ENCODE measurements at regions not wholly inside any gene's neighbourhood (a gene's known extent, or its start where the extent isn't known, plus 50 kb on each side); places are given as distances from the start of the nearest gene placed in this dataset.

DNA sequence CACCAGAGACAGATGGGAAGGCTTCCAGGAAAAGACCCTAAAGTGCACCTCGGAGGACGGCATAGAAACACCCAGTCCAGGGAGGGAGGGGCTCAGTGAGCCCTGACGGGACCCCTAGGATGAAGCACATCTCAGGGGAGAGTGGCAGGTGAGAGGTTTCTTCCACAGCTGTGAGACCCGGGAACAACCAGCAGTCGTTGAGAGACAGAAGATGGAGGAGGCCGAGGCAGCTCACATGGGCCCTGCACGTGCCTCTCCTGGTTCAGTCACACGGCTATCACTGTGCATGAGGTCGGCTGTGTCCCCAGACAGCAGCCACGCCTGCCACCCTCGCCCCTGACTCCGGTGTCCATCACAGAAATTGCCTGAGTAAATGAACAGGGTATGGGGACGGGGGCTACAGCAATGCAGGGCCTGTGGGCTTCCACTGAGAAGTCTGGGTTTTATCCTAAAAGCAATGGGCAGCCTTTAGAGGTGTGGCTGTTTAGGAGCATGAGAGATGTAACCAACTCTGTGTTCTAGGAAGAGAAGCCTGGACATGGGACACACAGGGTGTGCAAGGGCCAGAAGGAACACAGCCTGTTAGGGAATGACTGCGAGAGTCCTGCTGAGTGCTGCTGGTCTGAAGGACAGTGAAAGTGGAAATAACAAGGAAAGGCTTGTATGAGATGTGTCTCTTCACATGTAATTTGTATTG is 102.0 kb downstream of the TMEM18 start:
- no peak for DNase-seq

DNA sequence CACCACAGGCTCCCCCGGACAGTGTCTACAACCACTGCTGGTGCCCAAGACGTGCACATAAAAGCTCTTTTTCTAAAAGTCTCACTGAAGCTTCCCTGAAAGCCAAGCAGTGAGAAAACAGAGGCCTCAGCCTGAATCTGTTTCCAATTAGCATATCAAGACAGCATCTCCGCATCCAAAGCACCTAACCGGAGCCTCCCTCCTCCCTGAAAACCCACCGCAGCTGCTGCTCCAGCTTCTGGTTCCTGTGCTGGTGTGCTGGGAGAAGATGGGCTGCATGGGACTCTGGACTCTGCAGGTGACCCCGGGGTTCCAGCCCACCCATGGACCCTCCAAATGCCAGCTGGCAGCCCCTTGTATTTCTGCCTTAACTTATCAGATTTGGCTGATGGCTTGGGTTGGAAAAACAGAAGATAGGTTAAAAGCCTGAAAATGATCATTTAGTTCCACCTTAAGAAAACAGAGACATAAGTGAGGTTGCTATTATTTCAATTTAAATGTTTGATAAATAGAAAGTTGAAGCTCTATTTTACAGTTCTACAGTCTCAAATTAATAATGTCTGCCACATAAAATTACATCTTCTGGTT is 103.3 kb downstream of the TMEM18 start:
- no peak for DNase-seq

DNA sequence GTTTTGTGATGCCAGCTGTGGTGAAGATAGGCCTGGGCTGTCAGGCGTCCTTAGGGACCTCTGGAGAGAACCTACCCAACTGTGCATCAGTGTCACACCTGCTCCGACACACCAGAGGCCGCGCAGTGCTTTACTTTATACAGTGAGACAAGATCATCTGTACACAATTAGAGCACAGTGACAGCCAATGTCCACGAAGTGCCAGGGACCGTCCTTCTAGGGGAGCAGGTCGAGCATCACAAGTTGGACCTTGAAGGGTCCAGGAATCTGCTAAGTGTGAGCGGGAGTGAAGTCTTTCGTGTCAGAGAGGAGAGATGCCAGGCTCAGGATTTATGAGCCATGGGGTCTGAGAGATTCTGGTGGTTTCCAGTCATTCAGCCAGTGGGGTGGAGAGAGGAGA is 104.2 kb downstream of the TMEM18 start:
- no peak for DNase-seq

DNA sequence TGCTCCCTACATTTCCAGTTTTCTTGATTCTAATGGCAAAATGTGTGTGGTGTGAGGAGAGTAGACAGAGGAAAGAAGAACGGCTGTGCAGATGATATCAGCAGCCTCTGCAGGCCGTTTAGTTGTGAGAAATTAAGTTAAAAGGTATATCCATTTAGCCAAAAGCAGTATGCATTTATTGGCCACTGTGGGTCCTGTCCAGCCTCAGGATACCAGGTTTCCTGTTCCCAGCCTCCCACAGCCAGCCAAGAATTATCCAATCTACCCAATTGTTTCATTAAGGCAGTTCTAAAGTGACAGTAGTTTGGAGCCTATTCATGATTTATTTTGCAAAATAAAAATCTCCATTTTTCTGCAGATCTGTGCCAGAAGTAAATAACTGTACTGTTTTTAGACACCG is 107.5 kb downstream of the TMEM18 start:
- no peak for DNase-seq

DNA sequence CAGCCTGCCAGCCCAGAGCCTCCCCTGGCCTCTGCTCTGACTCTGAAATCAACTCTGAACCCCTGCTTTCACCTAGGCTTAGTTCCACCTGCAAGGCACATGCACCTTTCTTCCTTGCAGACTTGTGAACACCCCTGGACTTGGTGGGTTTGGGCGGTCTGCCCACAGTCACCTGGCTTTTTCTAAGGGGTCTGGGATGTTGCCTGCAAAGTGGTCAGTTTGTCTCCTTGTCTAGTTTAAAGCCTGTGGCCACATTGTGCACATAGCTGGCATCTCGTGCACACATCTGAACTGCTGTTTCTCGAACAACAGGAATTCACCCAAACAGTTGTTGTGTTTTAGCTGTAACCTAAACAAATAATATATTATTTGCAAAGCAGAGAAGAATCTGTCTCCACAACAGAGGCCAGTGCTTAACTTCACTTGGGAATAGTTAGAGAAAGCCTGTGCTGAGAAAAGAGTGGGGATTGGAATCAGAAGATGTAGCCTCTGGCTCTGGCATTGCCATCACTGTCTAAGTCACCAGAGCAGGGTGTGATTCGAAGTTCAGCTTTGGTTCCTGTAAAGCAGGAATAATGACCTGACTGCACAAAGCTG is 108.5 kb downstream of the TMEM18 start:
- DNase-seq = no peak

DNA sequence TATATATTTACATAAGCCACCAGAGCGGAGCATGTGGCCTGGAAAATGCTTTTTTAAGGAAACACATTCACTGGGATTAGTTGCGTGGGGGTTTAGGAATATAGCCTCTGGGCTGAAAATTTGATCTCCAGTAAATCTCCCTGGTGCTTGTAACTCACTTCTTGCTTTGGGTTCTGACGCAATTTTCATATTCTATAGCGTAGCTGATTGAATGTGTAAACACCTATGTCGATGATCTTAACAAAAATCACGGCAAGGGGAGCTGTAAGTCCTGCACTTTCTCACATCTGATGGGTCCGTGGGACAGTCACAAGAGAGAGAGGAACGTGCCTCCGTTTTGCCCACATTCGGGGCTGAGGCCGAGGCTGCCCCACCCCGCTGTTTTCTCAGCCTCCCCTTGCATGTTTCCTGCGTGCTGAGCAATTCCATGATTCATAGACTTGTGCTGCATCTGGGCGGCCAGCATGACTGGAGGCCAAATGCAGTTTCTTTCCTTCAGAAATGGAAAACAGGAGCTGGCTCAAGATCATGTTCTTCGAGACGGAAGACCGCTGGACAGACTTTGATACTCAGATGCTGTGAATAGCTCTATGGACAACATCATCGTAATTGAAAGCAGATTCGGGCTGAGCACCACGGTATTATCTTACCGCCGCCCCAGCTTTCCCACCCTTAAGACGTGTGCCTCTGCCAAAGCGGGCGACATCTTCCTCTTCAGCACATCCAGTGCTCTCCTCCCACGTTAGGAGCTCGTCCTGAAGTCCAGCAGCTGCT is 109.2 kb downstream of the TMEM18 start:
- no peak for DNase-seq

DNA sequence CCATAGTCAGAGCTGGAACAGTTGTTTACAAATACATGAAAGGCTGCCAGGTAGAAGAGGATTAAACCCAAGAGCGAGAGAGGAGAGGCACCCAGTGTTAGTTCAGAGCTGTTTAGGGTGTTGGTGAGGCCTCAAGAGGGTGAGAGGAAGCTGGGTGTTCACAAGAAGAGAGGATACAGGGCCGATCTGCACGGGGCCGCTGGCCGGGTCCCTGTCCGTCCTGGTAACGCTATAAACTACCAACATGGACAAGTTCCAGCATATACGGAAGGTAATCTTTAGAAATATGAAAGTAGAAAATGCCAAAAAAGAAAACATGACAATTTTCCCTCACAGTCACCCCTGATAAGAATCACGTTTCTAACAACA is 109.7 kb downstream of the TMEM18 start:
- DNase-seq = no peak

DNA sequence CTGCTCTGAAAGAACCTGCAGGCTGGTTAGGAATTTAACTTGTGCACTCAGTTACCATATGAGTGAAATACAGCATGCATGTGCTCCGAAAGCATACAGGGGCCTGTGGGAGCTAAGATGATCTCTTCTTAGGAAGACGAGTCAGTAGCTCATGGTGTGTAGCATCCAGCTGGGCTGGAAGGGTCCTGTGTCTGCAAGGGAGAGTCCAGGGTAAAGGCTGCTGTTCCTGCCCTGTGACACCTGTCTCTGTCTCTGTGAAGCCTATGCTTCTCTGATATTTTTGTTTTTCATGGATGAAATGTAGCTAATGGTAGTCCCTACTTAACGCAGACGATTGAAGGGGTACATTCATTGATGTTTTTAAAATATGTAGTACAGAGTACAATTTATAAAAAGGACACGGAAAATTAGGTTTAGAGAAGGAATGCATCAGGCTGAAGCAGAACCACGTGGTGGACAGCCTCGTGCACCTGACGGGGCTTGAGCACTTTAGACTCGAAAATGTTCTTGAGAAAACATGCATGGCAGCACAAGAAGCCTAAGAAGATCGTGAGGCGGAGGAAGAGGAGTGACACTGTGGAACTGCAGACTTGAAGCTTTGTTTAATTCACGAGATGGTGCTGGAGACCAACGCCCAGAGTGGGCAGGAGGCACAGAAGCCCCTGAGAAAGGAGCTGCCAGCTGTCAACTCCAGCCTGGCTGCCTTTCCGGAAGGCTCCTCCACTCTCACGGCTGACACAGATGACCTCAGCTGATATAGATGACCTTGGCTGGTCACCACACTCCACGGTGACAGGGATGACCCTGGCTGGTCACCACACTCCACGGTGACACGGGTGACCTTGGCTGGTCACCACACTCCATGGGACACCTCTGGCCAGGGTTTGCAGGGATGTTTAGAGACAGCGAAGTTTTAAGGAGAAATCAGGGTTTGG is 110.6 kb downstream of the TMEM18 start:
- no peak for DNase-seq

DNA sequence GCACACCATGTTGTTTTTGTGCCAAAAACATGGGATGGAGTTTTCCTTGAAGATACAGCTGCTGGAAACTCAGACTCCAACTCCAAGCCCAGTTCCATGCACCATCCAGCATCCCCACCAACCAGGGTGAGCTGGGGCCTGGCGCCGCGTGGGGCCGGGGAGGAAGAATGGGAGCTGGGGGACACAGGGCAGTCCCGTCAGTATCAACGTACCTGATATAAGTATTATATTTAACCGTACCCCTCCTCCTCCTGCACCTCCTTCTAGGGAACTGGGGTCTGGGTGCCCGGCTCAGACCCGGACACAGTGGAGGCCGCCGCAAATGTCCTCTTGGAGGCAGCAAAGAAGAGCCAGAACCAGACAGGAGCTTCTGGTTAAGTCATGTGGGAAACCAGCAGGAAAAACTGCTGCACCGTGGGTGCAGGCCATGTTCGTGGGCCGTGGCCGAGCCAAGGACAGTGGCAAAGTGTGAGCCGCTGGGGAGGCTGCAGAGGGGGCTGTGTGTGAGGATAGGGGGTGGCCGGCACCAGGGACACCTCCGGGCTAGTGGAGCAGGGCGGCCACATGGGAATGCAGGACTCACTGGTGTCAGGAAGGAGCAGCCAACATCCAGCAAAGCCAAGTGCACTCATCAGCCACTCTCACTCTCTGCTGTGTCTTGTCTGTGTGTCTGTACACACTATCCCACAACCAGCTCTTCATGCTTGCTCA is 112.6 kb downstream of the TMEM18 start:
- DNase-seq = no peak

DNA sequence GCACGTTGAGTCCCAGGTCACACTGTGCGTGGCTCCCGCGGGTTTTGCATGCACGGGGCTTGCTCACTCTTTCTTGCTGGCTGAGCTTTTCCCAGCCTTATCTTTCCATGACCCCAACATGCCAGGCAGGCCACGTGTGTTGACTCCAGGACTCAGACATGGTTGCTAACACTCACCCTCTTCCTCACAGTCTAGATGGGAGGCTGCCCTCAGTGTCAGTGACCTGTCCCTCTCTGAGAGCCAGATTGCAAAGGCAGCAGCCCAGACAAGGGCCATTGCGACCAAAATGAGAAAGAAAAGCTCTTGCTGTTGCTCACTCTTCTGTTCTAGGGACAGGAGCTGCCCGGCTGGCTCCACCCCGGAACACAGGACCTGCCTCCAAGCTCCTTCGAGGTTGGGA is 113.7 kb downstream of the TMEM18 start:
- no peak for DNase-seq

DNA sequence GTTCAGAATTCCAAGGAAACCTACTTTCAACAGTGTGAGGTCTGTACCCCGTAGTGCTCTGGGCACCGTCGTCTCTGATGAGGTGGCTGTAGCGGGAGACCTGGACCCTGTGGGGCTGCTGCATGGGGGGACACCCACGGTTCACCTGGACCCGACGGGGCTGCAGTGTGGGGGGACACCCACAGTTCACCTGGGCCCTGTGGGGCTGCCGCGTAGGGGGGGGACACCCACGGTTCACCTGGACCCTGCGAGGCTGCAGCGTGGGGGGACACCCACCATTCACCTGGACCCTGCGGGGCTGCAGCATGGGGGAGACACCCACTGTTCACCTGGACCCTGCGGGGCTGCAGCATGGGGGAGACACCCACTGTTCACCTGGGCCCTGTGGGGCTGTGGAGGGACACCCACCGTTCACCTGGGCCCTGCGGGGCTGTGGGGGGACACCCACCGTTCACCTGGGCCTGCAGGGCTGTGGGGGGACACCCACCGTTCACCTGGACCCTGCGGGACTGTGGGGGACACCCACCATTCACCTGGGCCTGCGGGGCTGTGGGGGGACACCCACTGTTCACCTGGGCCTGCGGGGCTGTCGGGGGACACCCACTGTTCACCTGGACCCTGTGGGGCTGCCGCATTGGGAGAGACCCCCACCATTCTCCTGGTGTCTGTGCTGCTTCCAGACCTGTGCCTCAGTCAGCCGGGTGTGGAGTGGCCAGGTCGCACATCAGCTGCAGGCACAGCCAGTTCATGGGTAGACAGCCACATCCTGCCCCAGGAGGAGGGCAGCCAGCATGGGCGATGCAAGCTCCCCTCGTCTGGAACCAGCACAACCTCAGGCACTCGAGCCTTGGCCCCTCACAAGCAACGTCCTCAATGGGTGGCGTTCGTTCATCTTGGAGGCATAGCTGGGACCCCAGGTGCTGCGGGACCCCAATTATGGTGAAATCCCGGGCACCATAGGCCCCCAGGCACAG is 114.5 kb downstream of the TMEM18 start:
- DNase-seq = no peak

DNA sequence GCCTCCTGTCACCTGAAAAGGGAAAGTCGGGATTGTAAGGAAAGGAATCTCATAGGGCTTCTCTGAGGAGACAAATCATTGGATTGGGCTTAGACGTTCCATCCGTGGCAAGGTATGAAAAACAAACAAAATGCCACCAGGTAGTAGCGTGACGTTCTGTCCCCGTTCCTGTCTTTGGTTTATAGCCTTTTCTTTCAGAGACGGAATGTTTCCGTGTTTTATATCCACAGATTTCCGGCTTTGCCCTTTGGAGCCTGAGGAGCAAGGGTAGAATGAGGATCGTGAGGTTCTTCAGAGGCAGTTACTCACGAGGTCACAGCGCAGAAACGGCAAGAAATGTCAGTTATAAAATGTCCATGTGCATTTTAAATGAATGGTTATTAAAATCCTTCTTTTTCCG is 118.3 kb downstream of the TMEM18 start:
- no peak for DNase-seq

DNA sequence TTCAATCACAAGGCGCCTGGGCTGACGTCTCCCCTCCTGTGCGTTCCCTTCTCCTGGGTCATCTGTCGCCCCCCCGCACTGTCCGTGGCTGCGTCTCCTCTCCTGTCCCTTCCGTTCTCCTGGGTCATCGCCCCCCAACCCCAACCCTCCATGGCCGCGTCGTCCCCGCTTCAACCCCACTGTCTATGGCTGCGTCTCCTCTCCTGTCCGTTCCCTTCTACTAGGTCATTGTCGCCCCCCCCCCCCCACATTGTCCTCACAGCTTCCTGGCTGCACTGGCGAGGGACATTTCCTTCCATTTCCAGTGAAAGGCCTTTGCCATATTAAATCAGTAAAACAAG is 118.9 kb downstream of the TMEM18 start:
- DNase-seq = no peak

DNA sequence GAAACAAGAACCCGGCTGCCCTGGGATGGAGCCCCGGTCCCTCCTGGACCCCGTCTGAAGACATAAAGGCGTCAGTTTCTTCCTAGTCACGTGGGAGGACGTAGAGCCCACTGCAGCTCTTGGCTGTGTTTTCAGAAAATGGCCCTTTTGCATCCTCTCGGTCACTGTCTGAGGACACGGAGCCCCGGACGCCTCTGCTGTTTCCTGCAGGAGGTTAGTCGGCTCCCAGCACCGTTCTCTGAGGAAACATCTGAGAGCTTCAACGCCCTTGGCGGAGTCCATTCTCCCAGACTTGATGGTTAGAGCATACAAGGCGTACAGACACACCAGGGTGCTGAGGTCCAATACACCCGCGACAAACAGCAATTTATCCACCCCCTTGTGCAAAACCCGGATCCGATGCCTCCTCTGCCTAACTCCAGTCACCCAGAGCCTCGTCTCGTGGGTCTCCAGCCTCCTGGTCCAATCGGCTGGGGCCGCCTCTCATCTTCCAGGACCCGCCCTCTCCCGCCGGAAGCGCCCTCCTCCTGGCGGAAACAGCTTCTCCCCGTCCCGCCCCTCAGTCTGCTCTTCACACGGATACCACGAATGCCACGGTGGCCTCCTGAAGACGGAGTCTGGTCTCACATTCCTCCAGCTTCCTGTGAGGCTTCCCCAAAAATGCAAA is 119.4 kb downstream of the TMEM18 start:
- DNase-seq = no peak

DNA sequence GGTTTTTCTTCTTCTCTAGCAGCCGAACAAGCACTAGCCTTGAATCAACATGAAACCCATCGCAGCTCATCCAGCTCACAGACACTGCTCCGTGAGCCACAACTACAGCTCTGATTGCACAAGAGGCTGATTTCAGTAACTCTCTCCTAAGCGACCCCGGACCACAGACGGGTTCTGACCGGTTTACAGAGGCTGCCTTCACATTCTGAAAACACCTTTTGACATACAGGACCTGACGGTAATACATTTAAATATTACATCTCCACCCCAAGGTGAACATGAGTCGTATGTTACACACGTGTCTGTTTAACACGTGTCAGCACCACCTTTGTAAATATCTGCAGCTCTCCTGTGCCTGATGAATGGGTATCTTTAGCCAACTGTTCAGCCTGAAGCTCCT is 120.7 kb downstream of the TMEM18 start:
- no peak for DNase-seq

DNA sequence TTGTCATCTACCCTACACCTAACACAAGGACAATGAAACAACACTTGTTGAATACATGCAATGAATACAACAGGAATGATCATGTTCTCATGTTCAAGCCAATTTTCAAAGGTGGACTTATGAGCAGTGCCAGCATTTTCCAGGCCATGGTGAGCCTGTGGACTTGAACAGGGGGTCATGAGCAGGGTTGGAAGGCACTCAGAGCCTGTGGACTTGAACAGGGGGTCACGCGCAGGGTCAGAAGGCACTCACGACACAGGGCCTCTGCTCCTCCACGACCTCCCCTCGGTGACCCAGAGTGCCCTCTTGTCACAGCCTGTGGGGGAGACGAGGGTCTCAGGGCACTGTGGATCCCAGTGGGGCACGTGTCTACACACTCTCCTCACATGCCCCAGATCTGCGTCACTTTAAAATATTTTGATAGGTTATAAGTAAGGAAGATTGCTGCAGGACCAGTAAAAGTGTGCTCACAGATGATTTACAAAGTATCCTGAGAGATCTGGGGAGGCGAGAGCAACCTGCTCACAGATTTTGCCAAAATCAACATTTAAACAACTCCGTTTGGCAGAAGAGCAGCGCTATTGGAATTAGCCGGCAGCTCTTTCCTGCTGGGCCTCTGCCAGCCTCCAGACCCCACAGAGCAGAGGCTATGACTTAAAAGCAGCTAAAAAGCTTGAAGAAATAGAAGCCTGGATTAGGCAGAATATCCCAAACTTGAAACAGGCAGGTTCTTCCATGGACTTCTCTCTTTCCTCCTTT is 121.9 kb downstream of the TMEM18 start:
- no peak for DNase-seq

DNA sequence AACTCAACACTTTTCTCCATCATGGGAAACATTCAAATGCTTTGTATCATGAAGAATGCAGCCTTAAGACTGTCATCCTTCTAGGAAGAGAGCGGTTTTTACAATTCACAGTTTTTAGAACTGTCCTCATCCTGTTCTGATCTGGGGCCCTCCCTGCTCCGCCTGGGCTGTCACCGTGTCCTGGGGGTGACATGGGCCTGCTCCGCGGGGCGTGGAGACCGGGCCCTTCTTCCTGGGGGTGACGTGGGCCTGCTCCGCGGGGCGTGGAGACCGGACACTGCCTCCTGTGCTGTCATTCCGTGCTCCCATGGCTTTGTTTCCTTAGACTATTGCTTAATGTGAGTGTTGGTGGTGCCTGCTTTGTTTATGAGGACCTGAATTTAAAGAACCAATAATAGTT is 122.8 kb downstream of the TMEM18 start:
- DNase-seq = no peak

DNA sequence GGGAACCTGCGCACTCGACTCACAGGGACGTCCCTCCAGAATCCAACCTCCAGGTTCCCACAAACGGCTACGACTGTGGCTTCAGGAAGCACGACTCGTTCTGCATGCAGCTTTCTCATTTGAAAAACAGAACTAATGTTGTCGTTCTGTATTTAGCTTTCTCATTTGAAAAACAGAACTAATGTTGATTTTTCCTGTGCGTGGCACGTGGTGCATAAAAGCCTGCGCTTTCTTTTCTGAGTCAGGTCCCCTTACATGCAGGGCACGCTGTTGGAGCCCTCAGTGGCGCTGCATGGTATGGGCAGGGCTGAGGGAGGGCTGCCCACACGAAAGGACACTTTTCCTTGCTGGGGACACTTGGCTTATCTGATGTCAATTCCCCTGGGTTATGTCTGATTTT is 124.3 kb downstream of the TMEM18 start:
- DNase-seq = no peak

DNA sequence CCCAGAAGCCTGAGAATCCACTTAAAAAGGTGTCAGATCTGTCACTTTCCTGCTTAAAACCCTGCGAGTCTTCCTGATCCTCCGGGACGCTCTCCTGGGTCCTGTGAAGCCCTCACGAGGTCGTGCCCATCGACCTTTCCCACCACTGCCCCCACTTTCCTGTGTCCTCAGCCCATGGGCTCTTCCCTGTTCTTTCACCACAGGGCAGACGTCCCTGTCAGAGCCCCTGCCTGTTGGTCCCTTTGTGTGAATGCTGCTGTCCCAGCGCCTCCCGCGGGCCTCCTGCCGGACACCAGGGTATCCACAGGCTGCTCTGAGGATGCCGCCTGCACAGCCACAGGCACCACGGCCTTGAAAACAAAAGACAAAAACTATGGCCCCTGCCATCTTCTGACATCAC is 125.6 kb downstream of the TMEM18 start:
- DNase-seq = no peak

Measured in CD4-positive, alpha-beta T cell treated with Interleukin-10 for 1 hour (primary cell).